ENCODE measurements at regions not wholly inside any gene's neighbourhood (a gene's known extent, or its start where the extent isn't known, plus 50 kb on each side); places are given as distances from the start of the nearest gene placed in this dataset.

GRCh38 chr6:92623431-92623830, 795.9 kb downstream of the EPHA7 start:
- TF ChIP-seq CTCF (IDR thresholded peaks at IDR 0.05; ENCODE audit: poor library complexity, severe bottlenecking) (no peak), REST (IDR thresholded peaks at IDR 0.05; ENCODE audit: borderline replicate concordance) (no peak), TAF1 (IDR thresholded peaks at IDR 0.05; ENCODE audit: low read depth) (no peak), EZH2 (IDR thresholded peaks at IDR 0.05; ENCODE audit: borderline replicate concordance, insufficient read depth, low read length, poor library complexity, severe bottlenecking) (no peak), MXI1 (conservative IDR thresholded peaks at IDR 0.05; ENCODE audit: poor library complexity, severe bottlenecking) (no peak), EP300 (conservative IDR thresholded peaks at IDR 0.05; ENCODE audit: poor library complexity, severe bottlenecking) (no peak), RAD21 (conservative IDR thresholded peaks at IDR 0.05) (no peak), SMC3 (conservative IDR thresholded peaks at IDR 0.05; ENCODE audit: poor library complexity) (no peak)
